Lower lobe of right lung (tissue), 2 donors: ENCODE measurements at regions not wholly inside any gene's neighbourhood (a gene's known extent, or its start where the extent isn't known, plus 50 kb on each side); places are given as distances from the start of the nearest gene placed in this dataset.

Source experiments
- ATAC-seq, 2 donors: fragments of 200-7000 bp; cut with Tn5 transposase; one replicate each; pipeline ENCODE4 v1.9.1; 2020 to 2022; ENCODE audit warnings: mild to moderate bottlenecking in 2 of 2, moderate library complexity in 2 of 2
- DNase-seq: peaks from one replicate; pipeline ENCODE4 v3.0.0-alpha.2; 2020
- H3K27ac ChIP-seq: fragments of 200-600 bp; one replicate; pipeline ENCODE4 v1.8.0; 2022
- H3K27me3 ChIP-seq: fragments of 200-600 bp; one replicate; pipeline ENCODE4 v1.8.0; 2022; ENCODE audit warnings: low read depth
- H3K36me3 ChIP-seq: fragments of 200-600 bp; one replicate; pipeline ENCODE4 v1.8.0; 2022; ENCODE audit warnings: mild to moderate bottlenecking
- H3K4me1 ChIP-seq: fragments of 200-600 bp; one replicate; pipeline ENCODE4 v1.8.0; 2022
- H3K4me3 ChIP-seq: fragments of 200-600 bp; one replicate; pipeline ENCODE4 v1.8.0; 2022; ENCODE audit warnings: mild to moderate bottlenecking
- H3K9me3 ChIP-seq: fragments of 200-600 bp; one replicate; pipeline ENCODE4 v1.8.0; 2022
- CTCF ChIP-seq: fragments of 200-600 bp; IDR thresholded peaks from one replicate; pipeline ENCODE4 v1.8.0; 2022; ENCODE audit warnings: antibody characterized with exemption, mild to moderate bottlenecking
- intact Hi-C: fragments of 100-400 bp; cut with DNase I; formaldehyde crosslinking; loops from one replicate; pipeline ENCODE4 v1.11.0; 2022
- donor health status: DM: no; HTN: yes; CAD: no; lungs with severe emphysema.

GRCh38 chr7:77476871-77477270 lies 60.2 kb upstream of the PTPN12 start:
- Histone ChIP-seq H3K4me3 (no peak overlapping the region), H3K4me1 (peaks cover 7% of the 10 kb centered on the region), H3K27me3 (no peaks in the 10 kb centered on the region), H3K9me3 (no peaks in the 10 kb centered on the region), H3K36me3 (no peaks in the 10 kb centered on the region), H3K27ac (no peak overlapping the region)
- ATAC-seq (no peak), DNase-seq (no peak)
- intact Hi-C loops: no loop called here
- no peak for TF ChIP-seq CTCF

- Histone ChIP-seq H3K27ac (no peak overlapping the region), H3K4me3 (no peak overlapping the region), H3K4me1 (peaks cover 7% of the 10 kb centered on the region), H3K36me3 (no peaks in the 10 kb centered on the region), H3K9me3 (no peaks in the 10 kb centered on the region), H3K27me3 (no peaks in the 10 kb centered on the region)
- TF ChIP-seq CTCF: no peak
- DNase-seq (no peak), ATAC-seq (no peak)
- intact Hi-C loops: no loop called here
Measured at GRCh38 chr7:77475181-77475580, 59.0 kb upstream of the GSAP start.

- no peaks in the 10 kb centered on the region for H3K27me3 ChIP-seq
- no peak for ATAC-seq
- no peaks in the 10 kb centered on the region for H3K9me3 ChIP-seq
- H3K4me1 ChIP-seq: peaks cover 6% of the 10 kb centered on the region
- DNase-seq: no peak
- no peak overlapping the region for H3K4me3 ChIP-seq
- no peaks in the 10 kb centered on the region for H3K36me3 ChIP-seq
- intact Hi-C loops: no loop called here
- H3K27ac ChIP-seq: no peak overlapping the region
- TF ChIP-seq CTCF: no peak
Measured at GRCh38 chr7:77474756-77475155, 58.6 kb upstream of the GSAP start.

- DNase-seq: no peak
- intact Hi-C loops: no loop called here
- no peaks in the 10 kb centered on the region for H3K4me1 ChIP-seq
- no peak overlapping the region for H3K4me3 ChIP-seq
- no peak overlapping the region for H3K27ac ChIP-seq
- H3K27me3 ChIP-seq: no peaks in the 10 kb centered on the region
- peak; percentile 71 to 78 for ATAC-seq
- TF ChIP-seq CTCF: no peak
- no peaks in the 10 kb centered on the region for H3K36me3 ChIP-seq
- H3K9me3 ChIP-seq: no peaks in the 10 kb centered on the region
Measured at GRCh38 chr7:77473229-77474005, 57.3 kb upstream of the GSAP start.

GRCh38 chr7:77469927-77470326 lies 53.8 kb upstream of the GSAP start:
- intact Hi-C loops: no loop called here
- no peaks in the 10 kb centered on the region for H3K9me3 ChIP-seq
- no peaks in the 10 kb centered on the region for H3K36me3 ChIP-seq
- no peaks in the 10 kb centered on the region for H3K27me3 ChIP-seq
- ATAC-seq (no peak), DNase-seq (no peak)
- H3K27ac ChIP-seq: no peak overlapping the region
- no peak for TF ChIP-seq CTCF
- H3K4me1 ChIP-seq: peaks cover 6% of the 10 kb centered on the region
- no peak overlapping the region for H3K4me3 ChIP-seq
